HUES48 (cell line): ENCODE measurements at regions not wholly inside any gene's neighbourhood (a gene's known extent, or its start where the extent isn't known, plus 50 kb on each side); places are given as distances from the start of the nearest gene placed in this dataset.

Experiments
- H3K27ac ChIP-seq: one replicate; pipeline ENCODE4 v1.7.0; 2013; ENCODE audit warnings: low read depth, low read length, inconsistent platforms
- H3K27me3 ChIP-seq: 2 replicates; pipeline ENCODE4 v1.6.1; 2013; ENCODE audit warnings: mild to moderate bottlenecking, low read length; ENCODE audit not compliant: control insufficient read depth, insufficient read depth
- H3K36me3 ChIP-seq: 2 replicates; pipeline ENCODE4 v1.6.1; 2013; ENCODE audit warnings: low read length; ENCODE audit not compliant: control insufficient read depth, insufficient read depth
- H3K4me1 ChIP-seq: 2 replicates; pipeline ENCODE4 v1.6.1; 2013; ENCODE audit warnings: mild to moderate bottlenecking, low read length; ENCODE audit not compliant: control insufficient read depth, insufficient read depth
- H3K4me3 ChIP-seq: 2 replicates; pipeline ENCODE4 v1.5.1; 2013; ENCODE audit warnings: mild to moderate bottlenecking, low read depth, low read length
- H3K9ac ChIP-seq: 2 replicates; pipeline ENCODE4 v1.6.1; 2013; ENCODE audit warnings: mild to moderate bottlenecking, low read depth, low read length, moderate library complexity
- H3K9me3 ChIP-seq: 2 replicates; pipeline ENCODE4 v1.6.1; 2013; ENCODE audit warnings: low read length; ENCODE audit not compliant: control insufficient read depth, insufficient read depth

DNA sequence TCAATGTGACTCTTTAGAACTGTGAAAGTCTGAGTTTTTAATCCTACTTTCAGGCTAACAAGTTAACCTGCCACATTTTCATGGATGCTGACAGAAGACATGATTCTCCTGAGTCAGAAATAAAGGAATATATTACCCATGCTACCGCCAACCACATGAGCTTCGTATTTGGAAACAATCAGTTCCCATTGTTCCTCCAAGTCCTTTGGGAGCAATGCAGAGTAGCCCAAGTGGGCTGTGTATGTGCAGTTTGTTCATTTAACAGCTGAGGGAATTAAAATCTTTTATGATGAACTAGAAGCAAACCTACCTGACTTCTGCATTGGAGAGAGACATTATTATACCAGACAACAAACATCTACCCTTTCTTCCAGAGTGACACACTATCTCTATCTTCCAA is 169.3 kb upstream of the BET1 start:
- Histone ChIP-seq H3K4me1 (no peaks in the 10 kb centered on the region), H3K9me3 (no peaks in the 10 kb centered on the region), H3K9ac (no peak overlapping the region), H3K36me3 (no peaks in the 10 kb centered on the region), H3K27me3 (no peaks in the 10 kb centered on the region), H3K4me3 (no peak overlapping the region), H3K27ac (no peak overlapping the region)

DNA sequence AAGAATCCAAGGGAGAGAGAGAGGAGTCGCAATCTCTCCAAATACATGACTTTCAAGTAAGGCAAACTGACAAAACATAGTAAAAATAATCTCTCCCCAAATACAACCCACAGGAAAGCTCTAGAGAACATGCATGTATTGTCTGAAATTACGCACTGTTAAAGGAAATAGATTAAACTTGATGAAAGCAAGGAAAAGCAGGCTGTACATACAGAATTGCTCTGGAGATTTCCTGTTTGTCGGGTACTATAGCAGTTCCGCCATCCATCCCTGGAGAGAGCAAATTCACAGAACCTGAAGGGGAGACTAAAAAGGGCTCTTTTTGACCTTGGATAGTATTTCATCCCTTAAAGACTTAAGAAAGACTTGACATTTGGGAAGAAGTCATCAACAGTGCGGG is 170.2 kb upstream of the BET1 start:
- Histone ChIP-seq H3K4me1 (no peaks in the 10 kb centered on the region), H3K27ac (no peak overlapping the region), H3K4me3 (no peak overlapping the region), H3K27me3 (no peaks in the 10 kb centered on the region), H3K36me3 (no peaks in the 10 kb centered on the region), H3K9me3 (no peaks in the 10 kb centered on the region), H3K9ac (no peak overlapping the region)

DNA sequence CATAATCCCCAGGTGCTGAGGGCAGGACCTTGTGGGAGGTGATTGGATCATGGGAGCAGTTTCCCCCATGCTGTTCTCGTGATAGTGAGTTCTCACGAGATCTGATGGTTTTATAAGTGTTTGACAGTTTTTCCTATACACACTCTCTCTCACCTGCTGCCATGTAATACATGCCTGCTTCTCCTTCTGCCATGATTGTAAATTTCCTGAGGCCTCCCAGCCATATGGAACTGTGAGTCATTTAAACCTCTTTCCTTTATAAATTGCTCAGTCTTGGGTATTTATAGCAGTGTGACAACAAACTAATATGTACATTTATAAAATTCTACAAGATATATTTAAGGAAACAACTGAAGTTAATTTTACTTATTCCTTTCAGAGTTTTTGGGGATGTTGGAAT is 170.8 kb upstream of the BET1 start:
- H3K4me1 ChIP-seq: no peaks in the 10 kb centered on the region
- H3K9ac ChIP-seq: no peak overlapping the region
- no peak overlapping the region for H3K27ac ChIP-seq
- no peak overlapping the region for H3K4me3 ChIP-seq
- no peaks in the 10 kb centered on the region for H3K27me3 ChIP-seq
- H3K9me3 ChIP-seq: no peaks in the 10 kb centered on the region
- H3K36me3 ChIP-seq: no peaks in the 10 kb centered on the region

DNA sequence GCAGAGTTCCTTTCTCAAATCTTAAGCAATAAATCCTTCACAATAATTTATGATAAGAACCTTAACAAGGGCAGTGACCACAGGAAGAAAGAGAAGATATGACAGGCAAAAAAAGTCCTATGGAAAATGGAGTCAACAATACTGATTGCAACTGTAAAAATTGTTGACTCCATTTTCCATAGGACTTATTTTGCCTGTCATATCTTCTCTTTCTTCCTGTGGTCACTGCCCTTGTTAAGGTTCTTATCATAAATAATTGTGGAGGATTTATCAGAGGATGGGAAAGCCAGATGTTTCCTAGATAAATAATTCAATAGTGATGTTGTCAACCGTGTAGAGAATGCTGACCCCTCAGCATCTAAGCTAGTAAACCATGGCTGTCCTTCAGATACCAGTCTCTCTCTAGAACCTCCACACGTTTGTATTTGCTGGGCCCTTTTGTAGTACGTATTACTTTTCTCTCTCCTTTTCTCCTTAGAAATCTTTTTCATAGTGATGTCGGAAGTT is 172.6 kb upstream of the BET1 start:
- Histone ChIP-seq H3K9me3 (no peaks in the 10 kb centered on the region), H3K27ac (no peak overlapping the region), H3K36me3 (no peaks in the 10 kb centered on the region), H3K27me3 (no peaks in the 10 kb centered on the region), H3K9ac (no peak overlapping the region), H3K4me3 (no peak overlapping the region), H3K4me1 (no peaks in the 10 kb centered on the region)

DNA sequence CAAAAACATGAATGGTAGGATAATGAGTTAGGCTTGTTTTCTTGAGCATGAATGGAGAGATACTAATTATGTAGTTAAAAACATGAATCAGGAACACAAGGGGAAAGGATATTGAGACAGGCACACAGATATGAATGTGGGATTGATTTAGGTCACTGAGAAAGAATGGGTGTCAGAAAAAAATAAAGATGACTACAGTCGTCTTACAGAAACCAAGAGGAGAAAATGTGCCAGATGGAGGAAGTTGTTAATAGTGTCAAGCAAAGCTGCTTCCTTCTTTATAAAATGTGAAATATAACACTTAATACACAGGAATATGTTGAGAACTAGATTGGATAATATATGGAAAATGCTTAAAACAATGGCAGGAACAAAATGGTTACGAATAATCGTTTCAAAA is 173.3 kb upstream of the BET1 start:
- no peaks in the 10 kb centered on the region for H3K27me3 ChIP-seq
- no peak overlapping the region for H3K9ac ChIP-seq
- H3K4me1 ChIP-seq: no peaks in the 10 kb centered on the region
- H3K4me3 ChIP-seq: no peak overlapping the region
- H3K27ac ChIP-seq: no peak overlapping the region
- H3K36me3 ChIP-seq: no peaks in the 10 kb centered on the region
- H3K9me3 ChIP-seq: peaks cover 5% of the 10 kb centered on the region; the same call in 1 of the 2 replicates

DNA sequence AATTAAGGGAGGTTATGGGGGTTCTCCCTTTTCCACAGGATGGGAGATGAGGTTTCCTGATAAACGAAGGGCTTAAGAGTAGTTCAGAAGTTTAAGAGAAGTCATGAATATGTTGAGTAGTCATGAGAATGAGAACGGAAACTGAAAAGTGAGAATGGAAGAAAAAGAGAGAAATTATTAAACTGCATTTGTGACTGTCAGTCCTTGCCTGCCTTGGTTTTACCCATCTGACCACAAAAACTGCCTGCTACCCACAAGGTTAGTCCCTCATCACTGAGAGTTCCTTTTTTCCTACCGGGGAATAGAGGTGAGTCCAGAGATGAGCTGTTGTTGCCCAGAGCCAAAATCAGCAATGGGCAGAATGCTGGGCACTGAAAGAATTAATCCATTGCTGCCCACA is 174.1 kb upstream of the BET1 start:
- H3K9me3 ChIP-seq: peaks cover 6% of the 10 kb centered on the region; the same call in 1 of the 2 replicates
- no peaks in the 10 kb centered on the region for H3K36me3 ChIP-seq
- 0 out of 2 replicates have a peak, but pooled peaks cover 1% of the 10 kb centered on the region for H3K4me1 ChIP-seq
- no peak overlapping the region for H3K27ac ChIP-seq
- H3K9ac ChIP-seq: no peak overlapping the region
- no peak overlapping the region for H3K4me3 ChIP-seq
- H3K27me3 ChIP-seq: no peaks in the 10 kb centered on the region

DNA sequence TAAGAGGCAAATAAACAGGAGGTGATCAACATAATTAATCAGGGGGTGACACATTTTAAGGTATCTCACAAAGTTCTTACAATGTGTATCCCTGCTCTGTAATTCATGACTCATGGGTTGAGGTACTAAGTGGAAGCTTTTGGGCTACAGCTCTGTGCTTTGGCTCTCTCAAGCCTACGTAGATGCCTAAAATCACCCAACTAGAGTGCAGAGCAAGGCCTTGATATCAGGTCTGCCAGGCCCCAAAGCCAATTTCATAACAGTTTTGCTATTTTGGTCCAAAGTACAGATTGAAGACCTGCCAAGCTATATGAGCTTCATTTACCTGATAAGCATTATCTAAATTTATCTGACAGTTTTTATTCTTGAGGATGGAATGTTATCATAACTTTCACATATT is 175.3 kb upstream of the BET1 start:
- Histone ChIP-seq H3K4me1 (0 out of 2 replicates have a peak, but pooled peaks cover 8% of the 10 kb centered on the region), H3K4me3 (no peak overlapping the region), H3K9ac (no peak overlapping the region), H3K36me3 (no peaks in the 10 kb centered on the region), H3K27me3 (no peaks in the 10 kb centered on the region), H3K9me3 (peaks cover 6% of the 10 kb centered on the region; the same call in 1 of the 2 replicates), H3K27ac (no peak overlapping the region)

DNA sequence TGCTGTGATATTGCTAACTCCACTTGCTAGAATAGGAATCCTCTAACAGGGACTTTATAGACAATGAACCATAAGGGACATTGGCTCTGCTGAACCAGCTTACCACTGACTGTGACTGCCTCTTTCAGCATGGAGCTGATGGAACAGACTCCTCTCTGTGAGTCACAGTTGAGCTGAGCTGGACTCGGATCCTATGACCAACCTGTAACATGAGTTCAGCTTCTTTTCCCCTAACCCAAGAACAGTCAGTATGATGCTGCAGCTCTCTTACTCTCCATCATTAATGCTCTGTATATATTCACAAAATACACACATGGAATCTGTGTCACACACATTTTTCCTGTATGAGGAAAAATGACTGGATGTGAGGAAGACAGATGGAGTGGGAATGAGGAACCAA is 177.9 kb upstream of the BET1 start:
- Histone ChIP-seq H3K27ac (no peak overlapping the region), H3K9ac (no peak overlapping the region), H3K27me3 (no peaks in the 10 kb centered on the region)

DNA sequence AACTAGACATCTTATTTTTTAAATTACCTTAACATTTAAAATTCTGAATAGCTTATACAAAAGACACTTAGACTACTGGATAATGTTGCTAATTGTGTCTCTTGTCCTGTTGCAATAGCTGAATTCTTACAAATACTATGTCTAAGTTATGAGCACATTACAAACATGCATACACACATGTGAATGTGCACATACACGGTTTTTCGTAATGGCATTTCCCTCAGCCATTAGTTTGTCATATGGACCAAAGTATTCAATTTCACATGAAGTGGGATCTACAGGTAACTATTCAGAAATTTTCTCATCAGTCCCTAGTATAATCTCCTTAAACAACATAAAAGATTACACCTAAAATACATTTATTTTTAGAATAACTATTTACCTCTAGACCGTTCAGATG is 178.6 kb upstream of the BET1 start:
- Histone ChIP-seq H3K4me1 (0 out of 2 replicates have a peak, but pooled peaks cover 8% of the 10 kb centered on the region), H3K9me3 (peaks cover 6% of the 10 kb centered on the region; the same call in 1 of the 2 replicates), H3K4me3 (no peak overlapping the region), H3K36me3 (no peaks in the 10 kb centered on the region), H3K9ac (no peak overlapping the region), H3K27me3 (no peaks in the 10 kb centered on the region), H3K27ac (no peak overlapping the region)

More for the DNA sequence above, 177.9 kb upstream of the BET1 start:
- Histone ChIP-seq H3K36me3 (no peaks in the 10 kb centered on the region), H3K9me3 (peaks cover 6% of the 10 kb centered on the region; the same call in 1 of the 2 replicates), H3K4me1 (0 out of 2 replicates have a peak, but pooled peaks cover 8% of the 10 kb centered on the region), H3K4me3 (no peak overlapping the region)

DNA sequence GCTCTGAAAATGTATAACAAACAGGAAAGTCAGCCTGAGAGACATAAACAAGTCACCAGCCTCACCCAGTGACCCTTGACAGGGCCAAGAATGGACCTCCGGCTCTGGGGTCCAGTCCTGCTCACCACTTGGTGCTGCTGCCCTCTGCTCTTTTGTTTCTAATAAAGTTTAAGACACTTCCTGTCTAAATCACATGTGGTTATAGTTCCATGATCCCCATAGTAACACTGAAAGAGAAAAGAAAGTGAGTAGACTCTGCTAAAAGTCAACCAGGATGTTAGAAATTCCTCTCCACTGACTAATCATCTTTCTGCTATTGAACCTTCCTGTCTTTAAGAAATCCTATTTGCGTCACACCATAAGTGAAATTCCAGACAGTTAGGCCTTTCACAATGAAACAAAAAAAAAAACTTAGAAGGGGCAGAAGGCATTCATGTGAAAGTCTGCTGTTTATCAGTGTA is 179.2 kb upstream of the BET1 start:
- Histone ChIP-seq H3K9ac (no peak overlapping the region), H3K27ac (peak overlapping the region; percentile 60), H3K27me3 (no peaks in the 10 kb centered on the region), H3K9me3 (peaks cover 6% of the 10 kb centered on the region; the same call in 1 of the 2 replicates), H3K36me3 (no peaks in the 10 kb centered on the region), H3K4me3 (no peak overlapping the region), H3K4me1 (0 out of 2 replicates have a peak, but pooled peaks cover 8% of the 10 kb centered on the region)

DNA sequence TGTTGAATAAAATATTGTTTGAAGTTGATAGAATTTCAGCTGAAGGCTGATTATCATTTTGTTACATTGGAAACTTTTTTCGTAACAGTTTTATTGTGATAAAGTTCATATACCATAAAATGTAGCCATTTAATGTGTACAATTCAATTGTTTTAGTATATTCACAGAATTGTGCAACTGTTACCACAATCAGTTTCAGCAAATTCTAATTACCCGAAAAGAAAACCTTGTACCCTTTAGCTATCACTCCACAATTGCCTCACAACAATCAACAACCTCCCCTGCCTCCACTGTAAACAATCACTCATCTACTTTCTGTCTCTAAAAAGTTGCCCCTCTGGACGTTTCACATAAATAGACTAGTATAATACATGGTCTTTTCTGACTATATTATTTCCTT is 179.7 kb upstream of the BET1 start:
- Histone ChIP-seq H3K4me1 (0 out of 2 replicates have a peak, but pooled peaks cover 8% of the 10 kb centered on the region), H3K9ac (no peak overlapping the region), H3K27me3 (no peaks in the 10 kb centered on the region), H3K4me3 (no peak overlapping the region), H3K36me3 (no peaks in the 10 kb centered on the region), H3K27ac (no peak overlapping the region), H3K9me3 (peaks cover 6% of the 10 kb centered on the region; the same call in 1 of the 2 replicates)
